Mucosa of gallbladder (tissue), 1 donor: ENCODE measurements at regions not wholly inside any gene's neighbourhood (a gene's known extent, or its start where the extent isn't known, plus 50 kb on each side); places are given as distances from the start of the nearest gene placed in this dataset.
"Not testable (repeated sequence)": the region's sequence is repeated elsewhere in the genome, so short reads cannot be mapped to it uniquely, and the experiment has no call there.

ENCODE experiments used
- DNase-seq: peaks from one replicate; pipeline ENCODE4 v3.0.0-alpha.2; 2020; ENCODE audit warnings: low spot score
- donor health status: DM: no; HTN: no; CAD: no.

GRCh38 chr2:61774351-61774750 is 79.5 kb downstream of the FAM161A start:
- no peak for DNase-seq

GRCh38 chr2:61771904-61772845 is 81.7 kb downstream of the FAM161A start:
- DNase-seq = no peak

GRCh38 chr2:61770746-61771145 is 83.1 kb downstream of the FAM161A start:
- DNase-seq = peak; percentile 42

GRCh38 chr2:61770298-61770697 is 83.6 kb downstream of the FAM161A start:
- no peak for DNase-seq

- DNase-seq = no peak
These were observed 84.7 kb downstream of the FAM161A start for GRCh38 chr2:61769093-61769675.

GRCh38 chr2:61764035-61764800 is 89.6 kb downstream of the FAM161A start:
- DNase-seq = peak; percentile 96

GRCh38 chr2:61763605-61764034 is 90.2 kb downstream of the FAM161A start:
- peak; percentile 85 for DNase-seq

- no peak for DNase-seq
These were observed 91.6 kb downstream of the FAM161A start for GRCh38 chr2:61762292-61762691.

- no peak for DNase-seq
These were observed 94.1 kb downstream of the FAM161A start for GRCh38 chr2:61759718-61760117.

GRCh38 chr2:61759005-61759404 is 94.9 kb downstream of the FAM161A start:
- no peak for DNase-seq

- no peak for DNase-seq
These were observed 95.7 kb downstream of the FAM161A start for GRCh38 chr2:61758159-61758558.

GRCh38 chr2:61753512-61753911 is 100.3 kb downstream of the FAM161A start:
- DNase-seq = no peak

- DNase-seq = no peak
These were observed 103.2 kb downstream of the FAM161A start for GRCh38 chr2:61750624-61751023.

GRCh38 chr2:61742955-61743354 is 110.9 kb downstream of the FAM161A start:
- no peak for DNase-seq

GRCh38 chr2:61737841-61738240 is 116.0 kb downstream of the FAM161A start:
- no peak for DNase-seq

GRCh38 chr2:61736953-61737352 is 116.9 kb downstream of the FAM161A start:
- no peak for DNase-seq

GRCh38 chr2:61733563-61733962 is 120.3 kb downstream of the FAM161A start:
- no peak for DNase-seq

GRCh38 chr2:61732787-61733186 is 121.1 kb downstream of the FAM161A start:
- DNase-seq = no peak

GRCh38 chr2:61727746-61728145 is 126.1 kb downstream of the FAM161A start:
- DNase-seq = no peak

GRCh38 chr2:61726456-61727209 is 127.2 kb downstream of the FAM161A start:
- no peak for DNase-seq

GRCh38 chr2:61723364-61723763 is 130.5 kb downstream of the FAM161A start:
- DNase-seq = not testable (repeated sequence)

GRCh38 chr2:61722800-61723199 is 131.1 kb downstream of the FAM161A start:
- DNase-seq = no peak
